AG10803 (cell line): ENCODE measurements at regions not wholly inside any gene's neighbourhood (a gene's known extent, or its start where the extent isn't known, plus 50 kb on each side); places are given as distances from the start of the nearest gene placed in this dataset.

ENCODE experiments used
- DNase-seq: peaks from one replicate; pipeline ENCODE4 v3.0.0; 2010; ENCODE audit warnings: low read depth
- H3K4me3 ChIP-seq: 2 replicates; pipeline ENCODE4 v1.5.1; 2011; ENCODE audit warnings: mild to moderate bottlenecking, low read length, control low read depth
- CTCF ChIP-seq: conservative IDR thresholded peaks from 2 replicates; pipeline ENCODE4 v1.5.1; 2011; ENCODE audit warnings: mild to moderate bottlenecking, low read length, control low read depth, inconsistent platforms

- H3K4me3 ChIP-seq = no peak overlapping the region
- no peak for TF ChIP-seq CTCF
Observed at GRCh38 chr12:114201794-114202193, 204.2 kb downstream of the TBX5 start.

GRCh38 chr12:114194956-114195355, 211.0 kb downstream of the TBX5 start:
- no peak for TF ChIP-seq CTCF
- DNase-seq = peak; percentile 19
- H3K4me3 ChIP-seq = no peak overlapping the region

More at GRCh38 chr12:114201794-114202193, 204.2 kb downstream of the TBX5 start:
- DNase-seq = no peak

- no peak for DNase-seq
- H3K4me3 ChIP-seq = no peak overlapping the region
- TF ChIP-seq CTCF = no peak
Observed at GRCh38 chr12:114194066-114194465, 211.9 kb downstream of the TBX5 start.

- peak; percentile 6 for DNase-seq
- TF ChIP-seq CTCF = no peak
- no peak overlapping the region for H3K4me3 ChIP-seq
Observed at GRCh38 chr12:114193474-114193873, 212.5 kb downstream of the TBX5 start.

GRCh38 chr12:114192549-114192948, 213.4 kb downstream of the TBX5 start:
- no peak for DNase-seq
- TF ChIP-seq CTCF = no peak
- no peak overlapping the region for H3K4me3 ChIP-seq

- no peak for DNase-seq
- no peak overlapping the region for H3K4me3 ChIP-seq
- no peak for TF ChIP-seq CTCF
Observed at GRCh38 chr12:114192013-114192412, 213.9 kb downstream of the TBX5 start.

- TF ChIP-seq CTCF = no peak
- DNase-seq = no peak
- no peak overlapping the region for H3K4me3 ChIP-seq
Observed at GRCh38 chr12:114191581-114191980, 214.4 kb downstream of the TBX5 start.
